GM12891 (cell line): ENCODE measurements at regions not wholly inside any gene's neighbourhood (a gene's known extent, or its start where the extent isn't known, plus 50 kb on each side); places are given as distances from the start of the nearest gene placed in this dataset.

Experiments
- POLR2A ChIP-seq: IDR thresholded peaks from 2 replicates; pipeline ENCODE4 v1.6.1; 2011; ENCODE audit warnings: low read depth, low read length, control low read depth
- POLR2AphosphoS5 ChIP-seq: IDR thresholded peaks from 2 replicates; pipeline ENCODE4 v1.6.1; 2011; ENCODE audit warnings: low read depth, low read length, control low read depth
- TAF1 ChIP-seq: IDR thresholded peaks from 2 replicates; pipeline ENCODE4 v1.6.1; 2011; ENCODE audit warnings: low read depth, low read length, control low read depth

GRCh38 chr16:35150805-35151312 is 1691.4 kb downstream of the TP53TG3F start:
- TF ChIP-seq POLR2AphosphoS5, result no peak
- no peak for TF ChIP-seq TAF1
- TF ChIP-seq POLR2A, result no peak
